Adrenal gland (tissue), 9 donors: ENCODE measurements at regions not wholly inside any gene's neighbourhood (a gene's known extent, or its start where the extent isn't known, plus 50 kb on each side); places are given as distances from the start of the nearest gene placed in this dataset.

Experiments
- DNase-seq, 7 donors: peaks; one replicate each; pipeline ENCODE4 v3.0.0-alpha.2; 2019 to 2020
- H3K27ac ChIP-seq, 5 donors: fragments of 200-600 bp; sonication (generic) in 4 of 5; 1 replicate in 3 of 5; 2 replicates in 2 of 5; pipeline versions ENCODE4 v1.5.1 to v1.8.0; 2016 to 2020; ENCODE audit warnings: mild to moderate bottlenecking in 1 of 5
- H3K27me3 ChIP-seq: fragments of 200-600 bp; 2 replicates; pipeline ENCODE4 v1.8.0; 2021
- H3K36me3 ChIP-seq, 2 donors: fragments of 200-600 bp; replicated peaks in 1 of 2; 1 replicate in 1 of 2; 2 replicates in 1 of 2; pipeline versions ENCODE4 v1.5.1 to v1.8.0; 2018 to 2022
- H3K4me1 ChIP-seq, 2 donors: fragments of 200-600 bp; replicated peaks in 1 of 2; 1 replicate in 1 of 2; 2 replicates in 1 of 2; pipeline versions ENCODE4 v1.5.1 to v1.8.0; 2018 to 2021
- H3K4me3 ChIP-seq, 4 donors: fragments of 200-600 bp; sonication (generic) in 3 of 4; one replicate each; pipeline ENCODE4 v1.5.1; 2016 to 2018
- H3K9me3 ChIP-seq, 3 donors: fragments of 200-600 bp; sonication (generic) in 1 of 3; replicated peaks in 1 of 3; 1 replicate in 2 of 3; 2 replicates in 1 of 3; pipeline versions ENCODE4 v1.5.1 to v1.8.0; 2016 to 2021
- POLR2A ChIP-seq, 2 donors: fragments of 450-650 bp; IDR thresholded peaks; one replicate each; pipeline ENCODE4 v1.6.1; 2017; ENCODE audit warnings: antibody characterized with exemption in 2 of 2, mild to moderate bottlenecking in 2 of 2, moderate library complexity in 1 of 2
- WGBS, 4 donors: extraction: QIAGEN DNeasy Blood & Tissue Kit in 2 of 4; methylation state at CpG; one replicate each; pipeline versions ENCODE4 v1.1.5 to v1.1.7; 2013 to 2017; 5-methylcytosine and 5-hydroxymethylcytosine counted together
- intact Hi-C, 2 donors: fragments of 100-400 bp; cut with DNase I; formaldehyde crosslinking; loops; one replicate each; pipeline versions ENCODE4 v1.14.1 to v1.15.0; 2022 to 2023
- TF ChIP-seq, protein P1 (sequence below), 6 experiments: fragments of 450-650 bp in 4 of 6; fragments of 200-600 bp in 2 of 6; sonication (generic) in 1 of 6; IDR thresholded peaks; 1 replicate in 5 of 6; 2 replicates in 1 of 6; pipeline versions ENCODE4 v1.5.1 to v1.8.0; 2016 to 2021; ENCODE audit warnings: antibody characterized with exemption in 6 of 6, mild to moderate bottlenecking in 2 of 6, moderate library complexity in 1 of 6
- donor health status: healthy with polysubstance abuse.
- donor health status: Bipolar disorder and iron deficiency.
- donor health status: DM: yes; HTN: yes; CAD: no.
- donor health status: DM: no; HTN: no; CAD: no.
- donor health status: DM: no; HTN: no; CAD: no.

DNA sequence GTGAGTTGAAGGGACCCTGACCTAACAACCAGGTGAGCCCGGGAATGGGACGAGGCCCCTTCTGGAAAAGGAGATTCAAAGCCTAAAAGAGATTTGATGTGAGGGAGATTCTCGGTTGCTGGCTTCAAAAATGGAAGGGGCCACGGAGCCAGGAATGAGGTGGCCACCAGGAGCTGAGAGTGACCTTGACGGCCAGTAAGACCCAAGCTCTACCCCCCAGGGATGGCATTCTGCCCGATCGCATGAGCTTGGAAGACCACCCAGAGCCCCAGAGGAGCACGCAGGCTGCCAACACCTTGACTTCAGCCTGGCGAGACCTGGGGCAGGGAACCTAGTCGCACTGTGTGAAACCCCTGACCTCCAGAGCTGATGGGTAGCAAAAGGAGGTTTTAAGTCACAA lies 163.9 kb downstream of the BMP7 start:
- WGBS, 4 donors, result 66 to 90% (median 85%) methylated on average over 5 to 10 of the region's 10 CpGs
- no peaks in the 10 kb centered on the region for H3K4me1 ChIP-seq
- TF ChIP-seq, protein P1, sequence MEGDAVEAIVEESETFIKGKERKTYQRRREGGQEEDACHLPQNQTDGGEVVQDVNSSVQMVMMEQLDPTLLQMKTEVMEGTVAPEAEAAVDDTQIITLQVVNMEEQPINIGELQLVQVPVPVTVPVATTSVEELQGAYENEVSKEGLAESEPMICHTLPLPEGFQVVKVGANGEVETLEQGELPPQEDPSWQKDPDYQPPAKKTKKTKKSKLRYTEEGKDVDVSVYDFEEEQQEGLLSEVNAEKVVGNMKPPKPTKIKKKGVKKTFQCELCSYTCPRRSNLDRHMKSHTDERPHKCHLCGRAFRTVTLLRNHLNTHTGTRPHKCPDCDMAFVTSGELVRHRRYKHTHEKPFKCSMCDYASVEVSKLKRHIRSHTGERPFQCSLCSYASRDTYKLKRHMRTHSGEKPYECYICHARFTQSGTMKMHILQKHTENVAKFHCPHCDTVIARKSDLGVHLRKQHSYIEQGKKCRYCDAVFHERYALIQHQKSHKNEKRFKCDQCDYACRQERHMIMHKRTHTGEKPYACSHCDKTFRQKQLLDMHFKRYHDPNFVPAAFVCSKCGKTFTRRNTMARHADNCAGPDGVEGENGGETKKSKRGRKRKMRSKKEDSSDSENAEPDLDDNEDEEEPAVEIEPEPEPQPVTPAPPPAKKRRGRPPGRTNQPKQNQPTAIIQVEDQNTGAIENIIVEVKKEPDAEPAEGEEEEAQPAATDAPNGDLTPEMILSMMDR (IDR thresholded peaks at IDR 0.05), result no peak
- no peak for TF ChIP-seq POLR2A (IDR thresholded peaks at IDR 0.05)
- no peaks in the 10 kb centered on the region for H3K27me3 ChIP-seq
- H3K27ac ChIP-seq, result no peak overlapping the region
- no peak overlapping the region for H3K4me3 ChIP-seq
- no peaks in the 10 kb centered on the region for H3K9me3 ChIP-seq
- no peak for DNase-seq
- intact Hi-C loops, result no loop called here
- H3K36me3 ChIP-seq, result no peaks in the 10 kb centered on the region

DNA sequence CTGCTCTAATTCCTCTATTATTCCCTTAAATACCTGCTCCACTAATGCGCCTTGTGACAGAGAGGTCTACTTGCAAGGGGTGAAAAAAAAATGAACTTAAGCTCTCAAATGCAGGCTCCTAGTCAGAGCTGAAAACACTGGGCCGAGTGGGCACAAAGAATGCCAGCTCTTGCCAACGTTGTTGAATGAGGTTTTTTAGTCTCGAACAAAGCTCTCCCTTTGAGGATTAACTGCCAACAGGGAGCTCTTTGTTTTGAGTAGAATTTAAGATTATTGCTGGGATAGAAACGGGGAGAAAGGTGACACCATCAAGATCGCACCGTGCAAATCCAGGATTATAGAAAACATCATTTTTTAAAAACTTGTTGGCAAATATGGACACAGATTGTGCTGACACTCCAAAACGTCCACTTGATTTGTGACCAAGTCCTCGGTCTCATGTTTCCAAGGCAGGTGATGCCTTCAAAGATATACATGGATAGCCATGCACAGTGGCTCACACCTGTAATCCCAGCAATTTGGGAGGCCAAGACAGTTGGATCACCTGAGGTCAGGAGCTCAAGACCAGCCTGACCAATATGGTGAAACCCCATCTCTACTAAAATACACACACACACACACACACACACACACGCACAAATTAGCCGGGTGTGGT lies 163.2 kb downstream of the BMP7 start:
- WGBS, 4 donors, result 64 to 72% (median 71%) methylated on average over 11 of the region's 11 CpGs

DNA sequence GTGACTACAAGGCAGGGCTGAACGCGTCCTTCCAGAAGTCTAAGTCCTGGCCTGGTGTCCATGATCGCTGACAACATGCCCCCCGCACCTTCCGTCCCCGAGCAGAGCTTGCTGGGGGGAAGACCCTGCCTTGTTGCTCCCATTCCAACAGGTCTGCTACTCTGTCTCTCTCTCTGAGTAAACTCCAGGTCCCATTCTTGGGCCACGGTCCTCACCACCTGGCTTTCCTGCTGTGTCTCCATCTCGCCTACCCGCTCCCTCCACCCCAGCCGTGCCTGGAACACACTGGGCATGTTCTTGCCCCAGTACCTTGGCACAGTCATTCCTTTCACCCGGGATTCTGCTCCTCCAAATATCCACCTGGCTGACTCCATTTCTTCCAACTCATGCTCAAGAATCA lies 162.3 kb downstream of the BMP7 start:
- TF ChIP-seq, protein P1 (IDR thresholded peaks at IDR 0.05), result no peak
- no peak for TF ChIP-seq POLR2A (IDR thresholded peaks at IDR 0.05)
- WGBS, 4 donors, result 80 to 93% (median 85%) methylated on average over 11 of the region's 11 CpGs
- intact Hi-C loops, result no loop called here
- no peaks in the 10 kb centered on the region for H3K9me3 ChIP-seq
- H3K4me1 ChIP-seq, result no peaks in the 10 kb centered on the region
- no peaks in the 10 kb centered on the region for H3K27me3 ChIP-seq
- no peaks in the 10 kb centered on the region for H3K36me3 ChIP-seq
- no peak for DNase-seq
- H3K27ac ChIP-seq, result no peak overlapping the region
- H3K4me3 ChIP-seq, result no peak overlapping the region

More for the DNA sequence above, 163.2 kb downstream of the BMP7 start:
- no peak overlapping the region for H3K4me3 ChIP-seq
- no peaks in the 10 kb centered on the region for H3K27me3 ChIP-seq
- H3K9me3 ChIP-seq, result no peaks in the 10 kb centered on the region
- H3K4me1 ChIP-seq, result no peaks in the 10 kb centered on the region
- intact Hi-C loops, result no loop called here
- no peak for DNase-seq
- TF ChIP-seq POLR2A (IDR thresholded peaks at IDR 0.05), result no peak
- TF ChIP-seq, protein P1 (IDR thresholded peaks at IDR 0.05), result no peak
- no peak overlapping the region for H3K27ac ChIP-seq
- no peaks in the 10 kb centered on the region for H3K36me3 ChIP-seq

DNA sequence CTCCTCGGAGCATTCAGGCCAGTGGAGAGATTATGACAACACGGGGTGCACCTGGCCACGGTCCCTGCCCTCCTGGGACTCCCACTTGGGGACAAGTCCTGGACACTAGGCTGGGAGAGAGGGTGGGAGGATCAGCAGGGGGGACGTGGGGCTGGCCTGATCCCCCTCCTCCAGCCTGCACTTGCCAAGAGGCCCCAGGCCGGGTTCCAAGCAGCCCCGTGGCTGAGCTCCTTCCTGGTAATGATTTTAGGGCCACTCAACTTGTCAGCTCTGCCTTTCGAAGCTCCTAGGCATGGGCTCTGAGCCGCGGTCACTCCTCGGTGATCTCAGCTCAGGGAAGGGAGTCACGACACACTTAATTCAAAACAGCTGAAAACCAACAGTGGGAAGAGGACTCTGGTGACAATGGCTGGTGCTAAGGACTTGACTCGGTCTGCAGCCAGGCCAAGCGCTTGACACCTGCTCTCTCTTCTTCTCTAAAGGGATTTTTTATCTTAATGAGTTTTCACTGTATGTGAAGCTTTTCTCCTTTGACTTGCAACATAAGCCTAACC lies 161.7 kb downstream of the BMP7 start:
- TF ChIP-seq, protein P1 (IDR thresholded peaks at IDR 0.05), result no peak
- no peak for TF ChIP-seq POLR2A (IDR thresholded peaks at IDR 0.05)
- no peak overlapping the region for H3K4me3 ChIP-seq
- no peaks in the 10 kb centered on the region for H3K4me1 ChIP-seq
- H3K27me3 ChIP-seq, result no peaks in the 10 kb centered on the region
- DNase-seq, result no peak
- H3K27ac ChIP-seq, result no peak overlapping the region
- WGBS, 4 donors, result 43 to 74% (median 62%) methylated on average over 11 to 13 of the region's 13 CpGs
- intact Hi-C loops, result no loop called here
- no peaks in the 10 kb centered on the region for H3K9me3 ChIP-seq
- no peaks in the 10 kb centered on the region for H3K36me3 ChIP-seq
